ENCODE measurements at regions not wholly inside any gene's neighbourhood (a gene's known extent, or its start where the extent isn't known, plus 50 kb on each side); places are given as distances from the start of the nearest gene placed in this dataset.

- no peak overlapping the region for H3K4ac ChIP-seq (ENCODE audit: low read depth in 1 of 2, low read length in 2 of 2)
- H3K4me2 ChIP-seq (ENCODE audit: low read length, poor library complexity, severe bottlenecking) = no peak overlapping the region
- H2BK15ac ChIP-seq (ENCODE audit: low read depth, poor library complexity, severe bottlenecking) = no peak overlapping the region
- no peaks in the 10 kb centered on the region for H3K27me3 ChIP-seq (ENCODE audit: control insufficient read depth in 1 of 2, insufficient read depth in 1 of 2, low read length in 2 of 2)
- no peak overlapping the region for H4K8ac ChIP-seq (ENCODE audit: low read length)
- H2BK120ac ChIP-seq (ENCODE audit: low read depth, low read length) = no peak overlapping the region
- no peaks in the 10 kb centered on the region for H3K79me1 ChIP-seq (replicated peaks; ENCODE audit: low read length, poor library complexity, severe bottlenecking)
- no peak overlapping the region for H2AFZ ChIP-seq (ENCODE audit: low read depth, low read length)
- no peak overlapping the region for H3K4me3 ChIP-seq (ENCODE audit: insufficient read depth in 1 of 2, low read depth in 1 of 2, low read length in 2 of 2)
- DNase-seq = no peak
- H3K23ac ChIP-seq (ENCODE audit: low read length in 2 of 2) = no peak overlapping the region
- H3K14ac ChIP-seq (ENCODE audit: low read length in 2 of 2) = no peak overlapping the region
- H3K9me3 ChIP-seq (ENCODE audit: control insufficient read depth, low read length) = no peaks in the 10 kb centered on the region
- no peaks in the 10 kb centered on the region for H3K36me3 ChIP-seq (ENCODE audit: control insufficient read depth in 1 of 2, insufficient read depth in 2 of 2, low read depth in 1 of 2, low read length in 2 of 2)
- 93% methylated on average over 1 of the region's 3 CpGs for WGBS
- H3K18ac ChIP-seq (ENCODE audit: low read depth in 1 of 2, low read length in 2 of 2) = no peak overlapping the region
- H4K91ac ChIP-seq (ENCODE audit: low read length) = no peak overlapping the region
- no peak overlapping the region for H3K27ac ChIP-seq (ENCODE audit: low read length, poor library complexity, severe bottlenecking)
- peaks cover 4% of the 10 kb centered on the region for H3K4me1 ChIP-seq (ENCODE audit: control insufficient read depth, insufficient read depth, low read depth, low read length)
- no peak overlapping the region for H2BK12ac ChIP-seq (ENCODE audit: low read length in 2 of 2)
- no peak overlapping the region for H2AK5ac ChIP-seq (ENCODE audit: low read length, severe bottlenecking)
- no peak overlapping the region for H3K9ac ChIP-seq (ENCODE audit: low read length)
- no peak overlapping the region for H2BK5ac ChIP-seq (ENCODE audit: low read depth, low read length, poor library complexity, severe bottlenecking)
Measured at GRCh38 chr13:106818971-106819370, 251.0 kb upstream of the ARGLU1 start.

GRCh38 chr13:106815545-106815944 is 247.6 kb upstream of the ARGLU1 start:
- no peak overlapping the region for H3K4me2 ChIP-seq (ENCODE audit: low read length, poor library complexity, severe bottlenecking)
- 0% methylated on average over 1 of the region's 1 CpG for WGBS
- H2BK120ac ChIP-seq (ENCODE audit: low read depth, low read length) = no peak overlapping the region
- no peak overlapping the region for H3K4me3 ChIP-seq (ENCODE audit: insufficient read depth in 1 of 2, low read depth in 1 of 2, low read length in 2 of 2)
- H3K4me1 ChIP-seq (ENCODE audit: control insufficient read depth, insufficient read depth, low read depth, low read length) = no peaks in the 10 kb centered on the region
- no peak overlapping the region for H4K8ac ChIP-seq (ENCODE audit: low read length)
- H3K9ac ChIP-seq (ENCODE audit: low read length) = no peak overlapping the region
- H3K4ac ChIP-seq (ENCODE audit: low read depth in 1 of 2, low read length in 2 of 2) = no peak overlapping the region
- no peak overlapping the region for H3K18ac ChIP-seq (ENCODE audit: low read depth in 1 of 2, low read length in 2 of 2)
- no peak overlapping the region for H3K23ac ChIP-seq (ENCODE audit: low read length in 2 of 2)
- no peak overlapping the region for H3K27ac ChIP-seq (ENCODE audit: low read length, poor library complexity, severe bottlenecking)
- no peak overlapping the region for H2AFZ ChIP-seq (ENCODE audit: low read depth, low read length)
- H3K79me1 ChIP-seq (replicated peaks; ENCODE audit: low read length, poor library complexity, severe bottlenecking) = no peaks in the 10 kb centered on the region
- no peak overlapping the region for H2BK5ac ChIP-seq (ENCODE audit: low read depth, low read length, poor library complexity, severe bottlenecking)
- H2BK15ac ChIP-seq (ENCODE audit: low read depth, poor library complexity, severe bottlenecking) = no peak overlapping the region
- H2BK12ac ChIP-seq (ENCODE audit: low read length in 2 of 2) = no peak overlapping the region
- H3K36me3 ChIP-seq (ENCODE audit: control insufficient read depth in 1 of 2, insufficient read depth in 2 of 2, low read depth in 1 of 2, low read length in 2 of 2) = no peaks in the 10 kb centered on the region
- DNase-seq = no peak
- H3K27me3 ChIP-seq (ENCODE audit: control insufficient read depth in 1 of 2, insufficient read depth in 1 of 2, low read length in 2 of 2) = no peaks in the 10 kb centered on the region
- no peak overlapping the region for H2AK5ac ChIP-seq (ENCODE audit: low read length, severe bottlenecking)
- H3K14ac ChIP-seq (ENCODE audit: low read length in 2 of 2) = peak overlapping the region in 1 of 2 experiments; percentile 26
- H3K9me3 ChIP-seq (ENCODE audit: control insufficient read depth, low read length) = no peaks in the 10 kb centered on the region
- H4K91ac ChIP-seq (ENCODE audit: low read length) = no peak overlapping the region

GRCh38 chr13:106814463-106814862 is 246.5 kb upstream of the ARGLU1 start:
- Histone ChIP-seq H2BK12ac (ENCODE audit: low read length in 2 of 2) (no peak overlapping the region), H3K9me3 (ENCODE audit: control insufficient read depth, low read length) (no peaks in the 10 kb centered on the region), H3K36me3 (ENCODE audit: control insufficient read depth in 1 of 2, insufficient read depth in 2 of 2, low read depth in 1 of 2, low read length in 2 of 2) (no peaks in the 10 kb centered on the region), H4K91ac (ENCODE audit: low read length) (no peak overlapping the region), H3K79me1 (replicated peaks; ENCODE audit: low read length, poor library complexity, severe bottlenecking) (no peaks in the 10 kb centered on the region), H3K27me3 (ENCODE audit: control insufficient read depth in 1 of 2, insufficient read depth in 1 of 2, low read length in 2 of 2) (no peaks in the 10 kb centered on the region), H3K9ac (ENCODE audit: low read length) (no peak overlapping the region), H3K23ac (ENCODE audit: low read length in 2 of 2) (no peak overlapping the region), H2BK120ac (ENCODE audit: low read depth, low read length) (no peak overlapping the region), H2AFZ (ENCODE audit: low read depth, low read length) (no peak overlapping the region), H4K8ac (ENCODE audit: low read length) (no peak overlapping the region), H2BK15ac (ENCODE audit: low read depth, poor library complexity, severe bottlenecking) (no peak overlapping the region), H3K18ac (ENCODE audit: low read depth in 1 of 2, low read length in 2 of 2) (no peak overlapping the region), H3K14ac (ENCODE audit: low read length in 2 of 2) (no peak overlapping the region), H3K4me3 (ENCODE audit: insufficient read depth in 1 of 2, low read depth in 1 of 2, low read length in 2 of 2) (no peak overlapping the region), H2BK5ac (ENCODE audit: low read depth, low read length, poor library complexity, severe bottlenecking) (no peak overlapping the region), H2AK5ac (ENCODE audit: low read length, severe bottlenecking) (no peak overlapping the region), H3K4me1 (ENCODE audit: control insufficient read depth, insufficient read depth, low read depth, low read length) (no peaks in the 10 kb centered on the region), H3K4me2 (ENCODE audit: low read length, poor library complexity, severe bottlenecking) (no peak overlapping the region), H3K4ac (ENCODE audit: low read depth in 1 of 2, low read length in 2 of 2) (no peak overlapping the region), H3K27ac (ENCODE audit: low read length, poor library complexity, severe bottlenecking) (no peak overlapping the region)
- 85% methylated on average over 1 of the region's 1 CpG for WGBS
- DNase-seq = no peak

GRCh38 chr13:106810069-106810468 is 242.1 kb upstream of the ARGLU1 start:
- Histone ChIP-seq H3K4me2 (ENCODE audit: low read length, poor library complexity, severe bottlenecking) (no peak overlapping the region), H3K27me3 (ENCODE audit: control insufficient read depth in 1 of 2, insufficient read depth in 1 of 2, low read length in 2 of 2) (no peaks in the 10 kb centered on the region), H3K14ac (ENCODE audit: low read length in 2 of 2) (no peak overlapping the region), H2BK15ac (ENCODE audit: low read depth, poor library complexity, severe bottlenecking) (no peak overlapping the region), H2BK5ac (ENCODE audit: low read depth, low read length, poor library complexity, severe bottlenecking) (no peak overlapping the region), H3K23ac (ENCODE audit: low read length in 2 of 2) (no peak overlapping the region), H3K4me3 (ENCODE audit: insufficient read depth in 1 of 2, low read depth in 1 of 2, low read length in 2 of 2) (no peak overlapping the region), H3K4me1 (ENCODE audit: control insufficient read depth, insufficient read depth, low read depth, low read length) (no peaks in the 10 kb centered on the region), H3K9ac (ENCODE audit: low read length) (no peak overlapping the region), H3K4ac (ENCODE audit: low read depth in 1 of 2, low read length in 2 of 2) (no peak overlapping the region), H4K8ac (ENCODE audit: low read length) (no peak overlapping the region), H2BK12ac (ENCODE audit: low read length in 2 of 2) (no peak overlapping the region), H2AK5ac (ENCODE audit: low read length, severe bottlenecking) (no peak overlapping the region), H3K9me3 (ENCODE audit: control insufficient read depth, low read length) (no peaks in the 10 kb centered on the region), H3K27ac (ENCODE audit: low read length, poor library complexity, severe bottlenecking) (no peak overlapping the region), H3K18ac (ENCODE audit: low read depth in 1 of 2, low read length in 2 of 2) (no peak overlapping the region), H4K91ac (ENCODE audit: low read length) (no peak overlapping the region), H2BK120ac (ENCODE audit: low read depth, low read length) (no peak overlapping the region), H3K79me1 (replicated peaks; ENCODE audit: low read length, poor library complexity, severe bottlenecking) (no peaks in the 10 kb centered on the region), H3K36me3 (ENCODE audit: control insufficient read depth in 1 of 2, insufficient read depth in 2 of 2, low read depth in 1 of 2, low read length in 2 of 2) (no peaks in the 10 kb centered on the region), H2AFZ (ENCODE audit: low read depth, low read length) (no peak overlapping the region)
- DNase-seq = no peak
- WGBS = 89% methylated on average over 3 of the region's 3 CpGs

Measured in mesenchymal stem cell (in vitro differentiated cells and primary cell).